Activated T-helper 2 cell treated with anti-CD3 and anti-CD28 coated beads, Interferon-gamma antibody, Interleukin-2, Interleukin-4, amounts not matched to agents 10 μg/mL and 5 μg/mL and 100 μg/mL, durations not matched to agents 14 hours and 24 hours and 36 hours (primary cell): ENCODE measurements at regions not wholly inside any gene's neighbourhood (a gene's known extent, or its start where the extent isn't known, plus 50 kb on each side); places are given as distances from the start of the nearest gene placed in this dataset.
A peak's percentile ranks its signal among the peaks of the same experiment; 100 is the strongest.

Source experiments
- DNase-seq: peaks from one replicate; pipeline ENCODE4 v3.0.0; 2021; ENCODE audit warnings: low spot score
- H3K27ac Mint-ChIP-seq: one replicate; pipeline ENCODE4 v1.8.0; 2021; ENCODE audit warnings: mixed read lengths
- H3K27me3 Mint-ChIP-seq: one replicate; pipeline ENCODE4 v1.8.0; 2021; ENCODE audit warnings: low read depth, mixed read lengths
- H3K36me3 Mint-ChIP-seq: one replicate; pipeline ENCODE4 v1.8.0; 2021; ENCODE audit warnings: low read depth, mixed read lengths
- H3K4me1 Mint-ChIP-seq: one replicate; pipeline ENCODE4 v1.8.0; 2021; ENCODE audit warnings: low read depth, mixed read lengths
- H3K4me3 Mint-ChIP-seq: one replicate; pipeline ENCODE4 v1.8.0; 2021; ENCODE audit warnings: low read depth, mild to moderate bottlenecking, moderate library complexity, mixed read lengths
- H3K9me3 Mint-ChIP-seq: one replicate; pipeline ENCODE4 v1.8.0; 2021; ENCODE audit warnings: mixed read lengths
- intact Hi-C: fragments of 100-400 bp; cut with micrococcal nuclease; formaldehyde crosslinking; loops from one replicate; pipeline ENCODE4 v1.15.1; 2023

- no peaks in the 10 kb centered on the region for H3K36me3 Mint-ChIP-seq
- no peaks in the 10 kb centered on the region for H3K4me1 Mint-ChIP-seq
- no peak overlapping the region for H3K27ac Mint-ChIP-seq
- no peak overlapping the region for H3K4me3 Mint-ChIP-seq
- peaks cover 4% of the 10 kb centered on the region for H3K27me3 Mint-ChIP-seq
- DNase-seq, result no peak
- intact Hi-C loops, result no loop called here
- no peaks in the 10 kb centered on the region for H3K9me3 Mint-ChIP-seq
Measured at GRCh38 chr20:56861590-56861989, 232.5 kb downstream of the TFAP2C start.

DNA sequence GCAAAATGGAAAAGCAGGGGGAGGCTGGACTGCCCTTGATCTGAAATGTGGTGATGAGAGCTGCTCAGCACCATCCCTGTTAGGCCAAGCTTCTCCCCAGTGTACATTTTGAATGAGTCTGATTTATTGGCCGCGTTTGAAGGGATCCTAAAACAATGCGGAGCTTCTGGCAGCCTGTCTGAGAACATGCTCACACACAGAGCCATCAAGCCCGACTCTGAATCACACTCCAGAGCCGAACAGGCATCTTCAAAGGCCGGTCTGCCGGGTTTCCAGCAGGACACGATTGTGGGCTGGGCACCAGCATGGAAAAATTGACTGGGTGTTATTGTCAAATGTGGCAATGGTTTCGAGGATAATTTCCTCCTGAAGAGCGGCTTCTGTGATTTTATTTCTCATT is 235.9 kb downstream of the TFAP2C start:
- Mint-ChIP-seq H3K27me3 (peaks cover 4% of the 10 kb centered on the region), H3K4me3 (no peak overlapping the region), H3K36me3 (no peaks in the 10 kb centered on the region), H3K9me3 (no peaks in the 10 kb centered on the region), H3K4me1 (no peaks in the 10 kb centered on the region), H3K27ac (no peak overlapping the region)
- no peak for DNase-seq
- intact Hi-C loops, result no loop called here

DNA sequence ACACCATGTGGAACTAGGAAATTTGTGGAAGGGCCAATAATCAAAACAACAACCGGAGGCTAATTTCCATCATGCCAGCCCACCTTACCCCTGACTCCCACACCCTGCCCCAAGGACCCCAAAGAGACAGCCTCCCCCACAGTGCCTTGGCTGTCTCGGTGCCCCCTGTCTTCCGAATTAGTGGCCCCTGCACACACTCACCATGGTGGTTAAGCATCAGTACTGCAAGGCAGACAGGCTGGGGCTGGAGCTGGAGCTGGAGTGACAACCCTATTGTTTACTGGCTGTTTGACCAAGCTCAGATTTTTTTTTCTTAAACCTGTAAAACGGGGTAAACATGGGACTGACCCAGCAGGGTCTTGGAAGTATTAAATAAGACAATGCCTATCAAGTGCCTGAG is 238.0 kb downstream of the TFAP2C start:
- H3K27ac Mint-ChIP-seq, result no peak overlapping the region
- H3K4me1 Mint-ChIP-seq, result no peaks in the 10 kb centered on the region
- no peaks in the 10 kb centered on the region for H3K36me3 Mint-ChIP-seq
- H3K9me3 Mint-ChIP-seq, result no peaks in the 10 kb centered on the region
- DNase-seq, result no peak
- no peaks in the 10 kb centered on the region for H3K27me3 Mint-ChIP-seq
- intact Hi-C loops, result no loop called here
- no peak overlapping the region for H3K4me3 Mint-ChIP-seq

- no peaks in the 10 kb centered on the region for H3K36me3 Mint-ChIP-seq
- H3K4me1 Mint-ChIP-seq, result no peaks in the 10 kb centered on the region
- DNase-seq, result no peak
- H3K4me3 Mint-ChIP-seq, result no peak overlapping the region
- H3K9me3 Mint-ChIP-seq, result no peaks in the 10 kb centered on the region
- H3K27me3 Mint-ChIP-seq, result no peaks in the 10 kb centered on the region
- no peak overlapping the region for H3K27ac Mint-ChIP-seq
- intact Hi-C loops, result no loop called here
Measured at GRCh38 chr20:56868746-56869145, 239.6 kb downstream of the TFAP2C start.

DNA sequence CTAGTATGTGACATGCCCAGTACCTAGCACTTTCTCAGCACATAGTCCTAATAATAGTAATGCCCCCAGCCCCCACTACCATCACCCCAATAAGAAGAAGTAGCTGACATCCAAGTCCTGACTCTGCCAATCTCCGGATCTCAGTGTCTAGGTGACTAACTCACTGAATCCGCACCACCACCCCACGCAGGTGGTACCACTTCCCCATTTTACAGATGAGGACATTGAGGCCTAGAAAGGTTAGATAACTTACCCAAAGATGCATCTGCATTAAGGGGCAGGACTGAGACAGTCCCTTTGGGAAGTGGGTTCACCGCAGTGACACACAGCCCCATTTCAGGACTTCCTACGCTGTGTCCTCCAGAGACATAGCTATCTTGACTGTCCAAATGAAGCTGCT is 241.2 kb downstream of the TFAP2C start:
- H3K4me1 Mint-ChIP-seq, result no peaks in the 10 kb centered on the region

DNA sequence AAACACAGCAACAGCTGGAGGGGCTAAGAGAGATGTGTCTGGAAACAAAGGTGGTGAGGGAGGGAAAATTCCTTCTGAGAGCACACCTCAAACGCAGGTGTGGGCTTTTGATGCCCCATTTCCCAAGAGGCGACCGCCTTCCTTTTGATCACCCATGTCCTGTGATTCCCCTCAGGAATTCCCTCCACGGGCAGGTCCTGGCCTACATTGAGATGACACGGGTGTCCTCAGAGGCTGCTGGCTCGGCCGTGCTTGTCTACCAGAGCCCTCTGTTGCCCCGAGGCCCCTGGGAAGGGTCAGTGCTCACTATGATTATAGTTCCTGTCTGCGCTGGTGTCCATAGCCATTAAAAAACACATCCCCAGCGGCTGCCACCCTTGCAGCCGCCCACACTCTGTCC is 242.6 kb downstream of the TFAP2C start:
- no peak for DNase-seq
- Mint-ChIP-seq H3K27ac (no peak overlapping the region), H3K4me1 (no peaks in the 10 kb centered on the region), H3K36me3 (no peaks in the 10 kb centered on the region), H3K4me3 (no peak overlapping the region), H3K9me3 (no peaks in the 10 kb centered on the region), H3K27me3 (no peaks in the 10 kb centered on the region)
- intact Hi-C loops, result no loop called here

More for the DNA sequence above, 241.2 kb downstream of the TFAP2C start:
- DNase-seq, result no peak
- Mint-ChIP-seq H3K27me3 (no peaks in the 10 kb centered on the region), H3K9me3 (no peaks in the 10 kb centered on the region), H3K4me3 (no peak overlapping the region), H3K27ac (no peak overlapping the region), H3K36me3 (no peaks in the 10 kb centered on the region)
- intact Hi-C loops, result no loop called here

GRCh38 chr20:56872620-56873458 is 243.7 kb downstream of the TFAP2C start:
- Mint-ChIP-seq H3K4me3 (no peak overlapping the region), H3K27ac (no peak overlapping the region), H3K27me3 (no peaks in the 10 kb centered on the region), H3K9me3 (no peaks in the 10 kb centered on the region), H3K36me3 (no peaks in the 10 kb centered on the region), H3K4me1 (no peaks in the 10 kb centered on the region)
- intact Hi-C loops, result no loop called here
- DNase-seq, result no peak

GRCh38 chr20:56873836-56874235 is 244.7 kb downstream of the TFAP2C start:
- Mint-ChIP-seq H3K27me3 (no peaks in the 10 kb centered on the region), H3K36me3 (no peaks in the 10 kb centered on the region), H3K4me3 (no peak overlapping the region), H3K27ac (no peak overlapping the region), H3K4me1 (no peaks in the 10 kb centered on the region), H3K9me3 (no peaks in the 10 kb centered on the region)
- intact Hi-C loops, result no loop called here
- DNase-seq, result no peak

DNA sequence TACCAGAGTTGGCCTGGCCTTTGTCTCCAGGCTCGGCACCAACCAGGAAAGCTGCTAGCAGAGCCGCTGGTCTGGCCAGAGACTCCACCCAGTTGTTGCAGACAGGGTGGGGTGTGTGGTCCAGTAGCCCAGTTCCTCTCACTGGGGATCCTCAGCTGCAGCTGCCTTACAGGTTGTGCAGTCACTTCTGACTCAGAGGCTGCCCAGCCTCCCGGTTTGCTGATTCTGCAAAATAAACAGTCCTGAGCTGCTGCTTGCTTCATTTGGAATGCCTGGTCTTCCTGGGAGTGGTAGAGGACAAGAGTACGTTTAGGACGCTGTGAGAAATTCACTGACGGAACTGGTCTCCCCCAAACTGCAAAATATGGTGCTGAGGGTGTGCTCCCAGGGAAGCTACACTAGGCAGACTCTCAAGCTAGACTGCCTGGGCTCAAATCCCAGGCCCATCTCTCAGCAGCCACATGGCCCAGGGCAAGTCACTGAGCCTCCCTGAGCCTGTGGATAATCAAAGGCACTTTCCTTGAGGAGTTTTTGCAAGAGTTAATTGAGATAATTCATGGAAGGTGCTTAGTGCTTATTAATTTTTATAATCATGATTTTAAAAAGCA is 246.1 kb downstream of the TFAP2C start:
- no peaks in the 10 kb centered on the region for H3K4me1 Mint-ChIP-seq
- intact Hi-C loops, result no loop called here

DNA sequence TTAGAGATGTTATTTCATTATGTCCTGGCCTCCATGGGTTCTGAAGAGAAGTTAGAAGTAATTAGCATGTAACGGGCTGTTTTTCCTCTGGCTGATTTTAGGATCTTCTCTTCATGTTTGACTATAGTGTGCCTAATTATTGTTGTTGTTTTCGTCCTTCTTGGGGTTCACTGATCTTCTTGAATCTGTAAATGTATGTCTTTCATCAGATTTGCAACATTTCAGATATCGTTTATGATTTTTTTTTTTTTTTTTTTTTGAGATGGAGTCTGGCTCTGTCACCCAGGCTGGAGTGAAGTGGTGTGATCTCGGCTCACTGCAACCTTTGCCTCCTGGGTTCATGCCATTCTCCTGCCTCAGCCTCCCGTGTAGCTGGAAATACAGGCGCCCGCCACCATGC is 246.7 kb downstream of the TFAP2C start:
- intact Hi-C loops, result no loop called here
- no peak overlapping the region for H3K4me3 Mint-ChIP-seq
- H3K27me3 Mint-ChIP-seq, result no peaks in the 10 kb centered on the region
- no peaks in the 10 kb centered on the region for H3K36me3 Mint-ChIP-seq
- no peaks in the 10 kb centered on the region for H3K9me3 Mint-ChIP-seq
- no peak overlapping the region for H3K27ac Mint-ChIP-seq
- DNase-seq, result no peak
- no peaks in the 10 kb centered on the region for H3K4me1 Mint-ChIP-seq

More for the DNA sequence above, 246.1 kb downstream of the TFAP2C start:
- Mint-ChIP-seq H3K27me3 (no peaks in the 10 kb centered on the region), H3K4me3 (no peak overlapping the region), H3K9me3 (no peaks in the 10 kb centered on the region), H3K27ac (no peak overlapping the region), H3K36me3 (no peaks in the 10 kb centered on the region)
- no peak for DNase-seq

GRCh38 chr20:56885521-56885920 is 256.4 kb downstream of the TFAP2C start:
- Mint-ChIP-seq H3K4me3 (no peak overlapping the region), H3K27me3 (no peaks in the 10 kb centered on the region), H3K4me1 (no peaks in the 10 kb centered on the region), H3K9me3 (no peaks in the 10 kb centered on the region), H3K27ac (no peak overlapping the region), H3K36me3 (no peaks in the 10 kb centered on the region)
- intact Hi-C loops, result no loop called here
- DNase-seq, result no peak

GRCh38 chr20:56890011-56890410 is 260.9 kb downstream of the TFAP2C start:
- no peak overlapping the region for H3K27ac Mint-ChIP-seq
- intact Hi-C loops, result no loop called here
- no peak for DNase-seq
- no peaks in the 10 kb centered on the region for H3K27me3 Mint-ChIP-seq
- peaks cover 5% of the 10 kb centered on the region for H3K4me1 Mint-ChIP-seq
- no peak overlapping the region for H3K4me3 Mint-ChIP-seq
- H3K36me3 Mint-ChIP-seq, result no peaks in the 10 kb centered on the region
- H3K9me3 Mint-ChIP-seq, result no peaks in the 10 kb centered on the region

DNA sequence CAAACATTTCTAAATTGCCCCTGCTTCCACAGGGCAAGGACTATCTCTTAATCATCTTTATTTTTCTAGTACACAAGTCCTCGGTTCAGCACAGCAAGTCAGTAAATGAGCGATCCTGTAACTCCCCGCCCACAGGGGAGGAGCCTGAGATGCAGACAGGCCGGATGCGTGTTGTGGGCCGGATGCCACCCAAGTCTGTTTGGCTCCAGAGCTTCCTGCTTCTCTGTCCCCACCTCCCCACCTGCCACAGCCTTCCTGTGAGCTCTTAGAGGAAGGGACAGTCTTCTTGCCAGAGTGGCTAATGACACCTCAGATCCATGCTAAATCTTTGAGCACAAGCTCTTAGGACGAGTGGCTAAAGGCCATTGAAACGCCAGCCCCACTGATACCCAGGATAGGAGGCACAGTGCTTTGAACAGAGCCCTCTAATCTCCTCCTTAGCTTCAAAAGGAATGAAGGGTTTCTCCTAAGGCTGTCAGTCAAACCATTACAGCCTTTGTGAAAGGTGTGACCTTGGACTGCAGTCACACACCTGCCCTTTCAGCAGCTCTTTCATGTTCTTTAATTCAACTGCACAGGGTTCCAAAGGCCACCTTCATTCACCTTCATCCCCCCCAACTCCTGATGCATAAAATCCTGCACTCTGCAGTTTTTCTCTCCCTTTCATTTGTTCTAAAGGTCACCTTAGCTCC is 264.3 kb downstream of the TFAP2C start:
- peaks cover 5% of the 10 kb centered on the region for H3K4me1 Mint-ChIP-seq
- peaks cover 4% of the 10 kb centered on the region for H3K9me3 Mint-ChIP-seq
- no peak overlapping the region for H3K27ac Mint-ChIP-seq
- DNase-seq, result peak; percentile 9
- H3K27me3 Mint-ChIP-seq, result no peaks in the 10 kb centered on the region
- no peak overlapping the region for H3K4me3 Mint-ChIP-seq
- no peaks in the 10 kb centered on the region for H3K36me3 Mint-ChIP-seq
- intact Hi-C loops, result no loop called here
